ENCODE measurements at regions not wholly inside any gene's neighbourhood (a gene's known extent, or its start where the extent isn't known, plus 50 kb on each side); places are given as distances from the start of the nearest gene placed in this dataset.

DNA sequence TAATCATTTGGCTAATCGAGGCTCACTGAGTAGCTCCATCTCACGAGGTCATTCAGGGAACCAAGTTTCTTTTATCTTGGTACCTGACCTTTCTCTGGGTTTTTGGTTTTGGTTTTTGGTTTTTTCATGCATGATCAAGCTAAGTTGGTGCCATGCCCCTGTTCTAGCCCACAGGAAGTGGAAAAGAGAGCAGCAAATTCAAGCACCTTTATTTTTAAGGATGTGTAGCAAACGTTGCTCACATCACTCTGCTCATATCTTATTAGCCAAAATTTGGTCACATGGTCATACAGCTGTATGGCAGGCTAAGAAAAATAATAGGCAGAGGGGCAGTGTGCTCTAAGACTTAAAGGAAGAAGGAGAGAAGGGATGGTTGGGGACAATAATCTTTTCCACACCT is 593.5 kb downstream of the DIAPH3 start:
- Histone ChIP-seq H3K27me3 (ENCODE audit: insufficient read depth, low read depth) (no peaks in the 10 kb centered on the region), H3K27ac (no peak overlapping the region), H3K4me3 (no peak overlapping the region), H3K9me2 (ENCODE audit: insufficient read depth) (no peaks in the 10 kb centered on the region; the same call in 1 of the 2 replicates), H3K4me2 (no peak overlapping the region), H4K20me1 (ENCODE audit: insufficient read depth) (no peaks in the 10 kb centered on the region), H3K79me2 (ENCODE audit: low read depth) (no peaks in the 10 kb centered on the region), H3K4me1 (replicated peaks; ENCODE audit: insufficient read depth) (no peaks in the 10 kb centered on the region), H3K36me3 (ENCODE audit: low read depth) (no peaks in the 10 kb centered on the region), H3K9me3 (ENCODE audit: insufficient read depth, low read depth) (no peaks in the 10 kb centered on the region), H3F3A (ENCODE audit: insufficient read depth, low read depth) (no peaks in the 10 kb centered on the region), H2AFZ (no peak overlapping the region)
- ChIA-PET POLR2A (ENCODE audit: unreplicated experiment) (no interaction called here), CTCF (no interaction called here)
- intact Hi-C loops (cut with micrococcal nuclease; ENCODE audit: unreplicated experiment) = no loop called here
- DNase-seq = no peak
- TF ChIP-seq EZH2 (IDR thresholded peaks at IDR 0.05; ENCODE audit: low read depth) = no peak
- TF ChIP-seq, protein P1, sequence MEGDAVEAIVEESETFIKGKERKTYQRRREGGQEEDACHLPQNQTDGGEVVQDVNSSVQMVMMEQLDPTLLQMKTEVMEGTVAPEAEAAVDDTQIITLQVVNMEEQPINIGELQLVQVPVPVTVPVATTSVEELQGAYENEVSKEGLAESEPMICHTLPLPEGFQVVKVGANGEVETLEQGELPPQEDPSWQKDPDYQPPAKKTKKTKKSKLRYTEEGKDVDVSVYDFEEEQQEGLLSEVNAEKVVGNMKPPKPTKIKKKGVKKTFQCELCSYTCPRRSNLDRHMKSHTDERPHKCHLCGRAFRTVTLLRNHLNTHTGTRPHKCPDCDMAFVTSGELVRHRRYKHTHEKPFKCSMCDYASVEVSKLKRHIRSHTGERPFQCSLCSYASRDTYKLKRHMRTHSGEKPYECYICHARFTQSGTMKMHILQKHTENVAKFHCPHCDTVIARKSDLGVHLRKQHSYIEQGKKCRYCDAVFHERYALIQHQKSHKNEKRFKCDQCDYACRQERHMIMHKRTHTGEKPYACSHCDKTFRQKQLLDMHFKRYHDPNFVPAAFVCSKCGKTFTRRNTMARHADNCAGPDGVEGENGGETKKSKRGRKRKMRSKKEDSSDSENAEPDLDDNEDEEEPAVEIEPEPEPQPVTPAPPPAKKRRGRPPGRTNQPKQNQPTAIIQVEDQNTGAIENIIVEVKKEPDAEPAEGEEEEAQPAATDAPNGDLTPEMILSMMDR (conservative IDR thresholded peaks at IDR 0.05) = no peak
- BruUV-seq (replicated peaks) = no TSS peak

DNA sequence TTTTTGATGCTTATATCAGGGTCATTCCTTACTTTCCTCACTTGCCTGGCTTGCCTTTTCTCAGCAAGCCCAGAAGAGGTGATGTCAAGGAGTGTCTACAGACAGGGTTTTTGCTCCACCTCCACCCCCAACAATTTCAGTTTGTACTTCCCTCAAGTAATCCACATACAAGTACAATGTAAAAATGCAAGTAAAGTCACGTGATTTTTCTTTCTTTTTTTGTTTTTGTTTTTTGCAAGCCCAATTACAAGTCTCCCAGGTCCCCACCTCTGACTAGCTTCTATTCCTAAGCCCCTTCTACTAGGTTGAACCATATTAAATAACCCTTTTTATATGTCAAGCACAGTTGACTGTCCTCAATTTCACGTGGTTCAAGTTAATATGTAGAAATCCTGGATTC is 579.6 kb downstream of the DIAPH3 start:
- H3K4me2 ChIP-seq = no peak overlapping the region
- BruUV-seq (replicated peaks) = no TSS peak
- H3F3A ChIP-seq (ENCODE audit: insufficient read depth, low read depth) = no peaks in the 10 kb centered on the region
- H3K4me3 ChIP-seq = no peak overlapping the region
- ChIA-PET POLR2A (ENCODE audit: unreplicated experiment) (no interaction called here), CTCF (no interaction called here)
- no peak overlapping the region for H2AFZ ChIP-seq
- H3K79me2 ChIP-seq (ENCODE audit: low read depth) = no peaks in the 10 kb centered on the region
- H3K27ac ChIP-seq = no peak overlapping the region
- intact Hi-C loops (cut with micrococcal nuclease; ENCODE audit: unreplicated experiment) = no loop called here
- no peaks in the 10 kb centered on the region for H3K9me2 ChIP-seq (ENCODE audit: insufficient read depth)
- no peak for DNase-seq
- H3K9me3 ChIP-seq (ENCODE audit: insufficient read depth, low read depth) = no peaks in the 10 kb centered on the region
- no peaks in the 10 kb centered on the region for H3K4me1 ChIP-seq (replicated peaks; ENCODE audit: insufficient read depth)
- H4K20me1 ChIP-seq (ENCODE audit: insufficient read depth) = no peaks in the 10 kb centered on the region
- no peak for TF ChIP-seq EZH2 (IDR thresholded peaks at IDR 0.05; ENCODE audit: low read depth)
- TF ChIP-seq, protein P1 (conservative IDR thresholded peaks at IDR 0.05) = no peak
- no peaks in the 10 kb centered on the region for H3K36me3 ChIP-seq (ENCODE audit: low read depth)
- H3K27me3 ChIP-seq (ENCODE audit: insufficient read depth, low read depth) = no peaks in the 10 kb centered on the region

DNA sequence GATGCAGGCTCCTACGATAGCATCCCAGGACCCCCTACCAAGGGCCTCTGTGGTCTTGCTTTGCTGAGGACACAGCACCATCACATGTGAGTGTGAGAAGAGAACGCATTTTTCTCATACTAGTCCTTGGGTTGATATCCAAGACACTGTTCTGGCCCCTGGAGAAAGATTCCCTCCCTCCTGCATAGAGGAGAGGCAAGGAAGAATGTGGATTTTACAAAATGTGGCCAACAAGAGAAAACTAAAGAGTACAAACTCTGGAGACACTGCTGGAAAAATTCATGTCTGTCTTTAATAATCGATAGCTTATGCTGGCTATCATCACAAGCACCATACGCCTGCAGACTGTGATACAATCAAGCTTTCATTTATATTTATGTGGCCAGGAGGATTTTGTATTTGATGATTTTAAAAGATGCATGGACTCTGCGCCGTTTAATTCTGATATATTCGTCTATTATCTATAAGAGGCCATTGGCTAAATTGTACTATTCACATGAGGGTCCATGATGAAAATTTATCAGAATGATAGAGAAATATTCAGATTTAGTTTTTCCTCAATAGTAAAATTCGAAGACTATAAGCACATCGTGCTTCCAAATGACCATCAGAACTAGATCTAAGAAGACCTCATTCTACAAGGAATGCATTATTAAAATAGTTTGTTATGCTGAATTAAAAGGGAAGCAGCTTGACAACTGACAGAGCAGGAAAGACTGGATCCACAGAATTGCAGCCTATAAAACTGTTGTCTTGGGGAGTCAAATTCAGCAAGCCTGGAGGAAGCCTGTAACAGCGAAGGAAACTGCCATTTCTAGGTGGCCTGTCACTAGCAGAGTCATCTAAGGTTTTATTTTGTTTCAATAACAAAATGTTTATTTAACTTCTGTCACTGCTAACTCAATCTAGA is 578.7 kb downstream of the DIAPH3 start:
- DNase-seq = no peak
- no peaks in the 10 kb centered on the region for H3K27me3 ChIP-seq (ENCODE audit: insufficient read depth, low read depth)
- no peak overlapping the region for H3K4me2 ChIP-seq
- no peaks in the 10 kb centered on the region for H3K9me3 ChIP-seq (ENCODE audit: insufficient read depth, low read depth)
- ChIA-PET CTCF (no interaction called here), POLR2A (ENCODE audit: unreplicated experiment) (no interaction called here)
- no TSS peak for BruUV-seq (replicated peaks)
- intact Hi-C loops (cut with micrococcal nuclease; ENCODE audit: unreplicated experiment) = no loop called here
- no peaks in the 10 kb centered on the region for H3K9me2 ChIP-seq (ENCODE audit: insufficient read depth)
- H3K4me3 ChIP-seq = no peak overlapping the region
- no peaks in the 10 kb centered on the region for H3K4me1 ChIP-seq (replicated peaks; ENCODE audit: insufficient read depth)
- TF ChIP-seq, protein P1 (conservative IDR thresholded peaks at IDR 0.05) = no peak
- TF ChIP-seq EZH2 (IDR thresholded peaks at IDR 0.05; ENCODE audit: low read depth) = no peak
- H3F3A ChIP-seq (ENCODE audit: insufficient read depth, low read depth) = no peaks in the 10 kb centered on the region
- no peaks in the 10 kb centered on the region for H3K36me3 ChIP-seq (ENCODE audit: low read depth)
- H3K79me2 ChIP-seq (ENCODE audit: low read depth) = no peaks in the 10 kb centered on the region
- H3K27ac ChIP-seq = no peak overlapping the region
- H2AFZ ChIP-seq = no peak overlapping the region
- H4K20me1 ChIP-seq (ENCODE audit: insufficient read depth) = no peaks in the 10 kb centered on the region
